GM12865 (cell line): ENCODE measurements at regions not wholly inside any gene's neighbourhood (a gene's known extent, or its start where the extent isn't known, plus 50 kb on each side); places are given as distances from the start of the nearest gene placed in this dataset.

Experiments used
- DNase-seq: peaks from one replicate; pipeline ENCODE4 v3.0.0; 2010; ENCODE audit warnings: low read depth
- H3K4me3 ChIP-seq: 2 replicates; pipeline ENCODE4 v1.5.1; 2011; ENCODE audit warnings: mild to moderate bottlenecking, low read depth, low read length, control low read depth
- CTCF ChIP-seq: IDR thresholded peaks from 2 replicates; pipeline ENCODE4 v1.5.1; 2011; ENCODE audit warnings: low read length, control low read depth, low read depth, inconsistent platforms; ENCODE audit not compliant: insufficient read depth; ENCODE audit errors: missing control alignments

- no peak overlapping the region for H3K4me3 ChIP-seq
- DNase-seq = no peak
- no peak for TF ChIP-seq CTCF
These were observed 892.3 kb upstream of the CHORDC1 start for GRCh38 chr11:91115116-91115515.

- no peak overlapping the region for H3K4me3 ChIP-seq
- TF ChIP-seq CTCF = no peak
- DNase-seq = no peak
These were observed 881.4 kb upstream of the CHORDC1 start for GRCh38 chr11:91104237-91104636.

- H3K4me3 ChIP-seq = no peak overlapping the region
- no peak for TF ChIP-seq CTCF
- DNase-seq = no peak
These were observed 877.6 kb upstream of the CHORDC1 start for GRCh38 chr11:91100427-91100826.

- TF ChIP-seq CTCF = no peak
- no peak overlapping the region for H3K4me3 ChIP-seq
- DNase-seq = no peak
These were observed 874.2 kb upstream of the CHORDC1 start for GRCh38 chr11:91097083-91097482.

- TF ChIP-seq CTCF = no peak
- DNase-seq = no peak
- H3K4me3 ChIP-seq = no peak overlapping the region
These were observed 870.3 kb upstream of the CHORDC1 start for GRCh38 chr11:91093141-91093540.

GRCh38 chr11:91091563-91091962, 868.7 kb upstream of the CHORDC1 start:
- no peak for DNase-seq
- H3K4me3 ChIP-seq = no peak overlapping the region
- TF ChIP-seq CTCF = no peak

GRCh38 chr11:91086028-91086427, 863.2 kb upstream of the CHORDC1 start:
- no peak for TF ChIP-seq CTCF
- H3K4me3 ChIP-seq = no peak overlapping the region
- DNase-seq = no peak
